ENCODE measurements at regions not wholly inside any gene's neighbourhood (a gene's known extent, or its start where the extent isn't known, plus 50 kb on each side); places are given as distances from the start of the nearest gene placed in this dataset.

DNA sequence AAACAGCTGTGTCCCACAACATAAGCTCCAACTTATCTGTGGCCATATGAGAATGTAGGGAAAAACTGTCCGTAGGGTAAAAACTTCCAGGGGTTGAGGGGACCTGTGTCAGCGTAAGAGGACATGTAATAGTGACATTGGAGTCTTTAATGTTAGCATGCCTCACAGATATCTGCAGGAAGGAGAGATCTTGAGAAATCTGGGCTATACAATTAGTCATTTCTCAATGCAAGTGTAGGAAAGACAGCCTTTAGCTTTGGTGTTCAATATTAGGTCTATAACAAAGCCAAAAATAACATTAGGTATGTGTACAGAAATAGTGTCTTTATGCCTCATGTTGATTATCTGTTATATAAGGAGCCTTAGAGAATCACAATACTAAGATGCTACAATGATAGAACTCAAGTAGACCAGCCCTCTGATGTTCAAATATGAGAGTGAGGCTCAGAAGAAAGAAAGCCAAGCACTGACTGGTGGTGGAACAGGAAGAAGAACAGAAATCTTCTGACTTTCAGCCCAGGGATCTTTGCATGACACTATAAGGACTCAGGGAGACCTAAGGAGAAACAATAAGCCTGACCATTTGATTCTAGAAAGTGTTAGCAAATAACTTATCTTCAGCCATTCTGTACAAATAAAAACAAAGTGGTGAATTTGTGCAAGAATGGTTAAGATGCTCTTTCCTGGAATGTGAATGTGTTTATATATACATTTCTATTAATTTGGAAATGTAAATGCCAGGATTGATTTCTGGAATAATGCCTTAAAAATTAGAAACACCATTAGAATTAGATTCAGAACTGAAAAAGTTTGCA, 152.6 kb downstream of the ZC3H11B start:
- H2BK12ac ChIP-seq (ENCODE audit: low read depth, low read length) = no peak overlapping the region
- no peak overlapping the region for H3K56ac ChIP-seq (replicated peaks; ENCODE audit: insufficient read length, low read depth, low read length)
- H2AK5ac ChIP-seq (ENCODE audit: low read depth, low read length) = no peak overlapping the region
- H3K9me3 ChIP-seq (ENCODE audit: insufficient read depth in 2 of 2, low read depth in 1 of 2, low read length in 1 of 2) = no peaks in the 10 kb centered on the region
- no peak overlapping the region for H3K4ac ChIP-seq (replicated peaks; ENCODE audit: insufficient read length, low read depth, low read length)
- no peak overlapping the region for H2BK15ac ChIP-seq (ENCODE audit: low read length)
- no peak overlapping the region for H2BK5ac ChIP-seq (ENCODE audit: low read depth, low read length)
- FAIRE-seq (no peak), DNase-seq (ENCODE audit: low read depth in 1 of 2, low spot score in 2 of 2) (no peak)
- H4K91ac ChIP-seq (replicated peaks; ENCODE audit: insufficient read length, low read length) = no peak overlapping the region
- no peak overlapping the region for H3K23ac ChIP-seq (ENCODE audit: insufficient read length)
- H3K23me2 ChIP-seq (ENCODE audit: low read depth, low read length) = no peaks in the 10 kb centered on the region
- no peak overlapping the region for H3K4me3 ChIP-seq (ENCODE audit: extremely low read depth in 1 of 4, insufficient read depth in 2 of 4, low read depth in 3 of 4, low read length in 4 of 4)
- H4K20me1 ChIP-seq (replicated peaks in 1 of 2; ENCODE audit: control insufficient read depth in 1 of 2, insufficient read depth in 2 of 2, low read length in 2 of 2) = no peaks in the 10 kb centered on the region
- H3K27me3 ChIP-seq (replicated peaks in 1 of 4; ENCODE audit: control insufficient read depth in 3 of 4, extremely low read depth in 1 of 4, insufficient read depth in 3 of 4, low read length in 3 of 4) = no peaks in the 10 kb centered on the region
- no peak overlapping the region for H2BK120ac ChIP-seq (replicated peaks; ENCODE audit: low read depth, low read length)
- no peak overlapping the region for H3K9ac ChIP-seq (replicated peaks in 1 of 4; ENCODE audit: extremely low read depth in 1 of 4, low read depth in 3 of 4, low read length in 3 of 4)
- no peak overlapping the region for H4K5ac ChIP-seq (ENCODE audit: insufficient read length, low read depth, low read length)
- H3K18ac ChIP-seq (ENCODE audit: extremely low read depth, low read length) = no peak overlapping the region
- no peak overlapping the region for H4K8ac ChIP-seq (ENCODE audit: extremely low read depth, insufficient read depth, low read length)
- H3K79me2 ChIP-seq (ENCODE audit: control insufficient read depth in 1 of 2, insufficient read depth in 2 of 2, low read length in 2 of 2) = no peaks in the 10 kb centered on the region
- H3K4me2 ChIP-seq (ENCODE audit: insufficient read depth in 1 of 2, low read depth in 2 of 2, low read length in 2 of 2) = no peak overlapping the region
- no peaks in the 10 kb centered on the region for H3K36me3 ChIP-seq (ENCODE audit: control insufficient read depth in 2 of 4, insufficient read depth in 4 of 4, low read length in 3 of 4)
- POLR2A ChIA-PET (ENCODE audit: partially characterized antibody) = no interaction called here
- 97% methylated on average over 2 of the region's 2 CpGs; no CpG with 5 or more reads in 1 of the 2 experiments for WGBS, 2 experiments (ENCODE audit: extremely low coverage in 1 of 2, insufficient coverage in 1 of 2, insufficient read length in 1 of 2, insufficient replicate concordance in 2 of 2, low coverage in 1 of 2, low lambda C conversion rate in 2 of 2, missing lambda C conversion rate in 1 of 2)
- H3K79me1 ChIP-seq (ENCODE audit: low read depth, low read length) = no peaks in the 10 kb centered on the region
- no peaks in the 10 kb centered on the region for H3K4me1 ChIP-seq (replicated peaks in 1 of 4; ENCODE audit: control insufficient read depth in 3 of 4, insufficient read depth in 4 of 4, low read length in 3 of 4)
- H2BK20ac ChIP-seq (ENCODE audit: low read length) = no peak overlapping the region
- no peak overlapping the region for H2AFZ ChIP-seq (ENCODE audit: low read length)
- no peak overlapping the region for H3K27ac ChIP-seq (ENCODE audit: low read depth, low read length)
- CTCF ChIA-PET (ENCODE audit: partially characterized antibody) = no interaction called here
- no peak overlapping the region for H3K14ac ChIP-seq (ENCODE audit: insufficient read length)
- no peak for TF ChIP-seq EZH2 (IDR thresholded peaks at IDR 0.05; ENCODE audit: low read depth, low read length, severe bottlenecking)
- TF ChIP-seq CBX8 (IDR thresholded peaks at IDR 0.05; ENCODE audit: borderline replicate concordance, low read depth, low read length) = no peak
- TF ChIP-seq MAFK (IDR thresholded peaks at IDR 0.05; ENCODE audit: low read depth, low read length) = no peak
- TF ChIP-seq TEAD4 (IDR thresholded peaks at IDR 0.05; ENCODE audit: low read depth, low read length) = no peak
- no peak for TF ChIP-seq SIN3A (conservative IDR thresholded peaks at IDR 0.05 in 1 of 2, IDR thresholded peaks at IDR 0.05 in 1 of 2; ENCODE audit: low read depth in 1 of 2, low read length in 2 of 2)
- no peak for TF ChIP-seq ZNF274 (IDR thresholded peaks at IDR 0.05; ENCODE audit: borderline replicate concordance, extremely low read depth, low read length)
- no peak for TF ChIP-seq RFX5 (IDR thresholded peaks at IDR 0.05; ENCODE audit: borderline replicate concordance, low read depth, low read length)
- TF ChIP-seq RAD21 (IDR thresholded peaks at IDR 0.05 in 1 of 2, conservative IDR thresholded peaks at IDR 0.05 in 1 of 2; ENCODE audit: low read depth in 2 of 2, low read length in 2 of 2) = no peak
- no peak for TF ChIP-seq BACH1 (IDR thresholded peaks at IDR 0.05; ENCODE audit: low read length)
- no peak for TF ChIP-seq SAP30 (IDR thresholded peaks at IDR 0.05; ENCODE audit: insufficient read depth, insufficient replicate concordance, low read length)
- TF ChIP-seq EP300 (IDR thresholded peaks at IDR 0.05; ENCODE audit: borderline replicate concordance in 1 of 2, low read depth in 2 of 2, low read length in 2 of 2) = no peak
- no peak for TF ChIP-seq RNF2 (IDR thresholded peaks at IDR 0.05; ENCODE audit: borderline replicate concordance, low read depth, low read length, missing control alignments, poor library complexity, severe bottlenecking)
